H1 (cell line): ENCODE measurements at regions not wholly inside any gene's neighbourhood (a gene's known extent, or its start where the extent isn't known, plus 50 kb on each side); places are given as distances from the start of the nearest gene placed in this dataset.

ENCODE experiments used
- CTCF ChIA-PET: fragments of 300-600 bp; sonication (Branson Sonifier 250); formaldehyde crosslinking; loops from one replicate; lab custom pipeline; 2021; ENCODE audit not compliant: partially characterized antibody; lab: Charles Lee
- POLR2A ChIA-PET: fragments of 300-600 bp; sonication (Branson Sonifier 250); formaldehyde crosslinking; loops from one replicate; lab custom pipeline; 2021; ENCODE audit warnings: inconsistent platforms; ENCODE audit not compliant: partially characterized antibody; lab: Charles Lee
- DNase-seq, 2 experiments: peaks; one replicate each; pipeline versions ENCODE4 v3.0.0 to v3.0.0-alpha.2; 2010 to 2022; ENCODE audit warnings: low spot score in 2 of 2, low read depth in 1 of 2, mixed read lengths in 1 of 2
- FAIRE-seq: peaks from 2 replicates; lab custom pipeline; 2011; peaks lifted over from hg19 to GRCh38; lab: Jason Lieb, UNC
- H2AFZ ChIP-seq: 2 replicates; pipeline ENCODE4 v1.8.1; 2012; ENCODE audit warnings: low read length, inconsistent platforms
- H2AK5ac ChIP-seq: 2 replicates; pipeline ENCODE4 v1.6.1; 2013; ENCODE audit warnings: low read depth, low read length
- H2BK120ac ChIP-seq: replicated peaks from 2 replicates; pipeline ENCODE3; 2013; ENCODE audit warnings: low read depth, low read length, inconsistent platforms
- H2BK12ac ChIP-seq: 2 replicates; pipeline ENCODE4 v1.6.1; 2013; ENCODE audit warnings: low read depth, low read length
- H2BK15ac ChIP-seq: 2 replicates; pipeline ENCODE4 v1.6.1; 2013; ENCODE audit warnings: low read length
- H2BK20ac ChIP-seq: 2 replicates; pipeline ENCODE4 v1.6.1; 2013; ENCODE audit warnings: low read length
- H2BK5ac ChIP-seq: 2 replicates; pipeline ENCODE4 v1.6.1; 2013; ENCODE audit warnings: low read depth, low read length
- H3K14ac ChIP-seq: 2 replicates; pipeline ENCODE4 v1.6.1; 2013; ENCODE audit warnings: inconsistent platforms; ENCODE audit not compliant: insufficient read length
- H3K18ac ChIP-seq: 2 replicates; pipeline ENCODE4 v1.6.1; 2013; ENCODE audit warnings: low read length; ENCODE audit errors: extremely low read depth
- H3K23ac ChIP-seq: 2 replicates; pipeline ENCODE4 v1.6.1; 2013; ENCODE audit warnings: inconsistent platforms; ENCODE audit not compliant: insufficient read length
- H3K23me2 ChIP-seq: 2 replicates; pipeline ENCODE4 v1.6.1; 2013; ENCODE audit warnings: low read depth, low read length
- H3K27ac ChIP-seq: 2 replicates; pipeline ENCODE4 v1.6.1; 2011; ENCODE audit warnings: low read depth, low read length, inconsistent platforms
- H3K27me3 ChIP-seq, 4 experiments: replicated peaks in 1 of 4; 1 replicate in 1 of 4; 2 replicates in 3 of 4; pipeline versions ENCODE4 v1.6.1 to v1.8.1; 2011 to 2013; ENCODE audit warnings: low read length in 3 of 4, mild to moderate bottlenecking in 3 of 4, inconsistent platforms in 2 of 4, mixed read lengths in 2 of 4, moderate library complexity in 1 of 4; ENCODE audit not compliant: control insufficient read depth in 3 of 4, insufficient read depth in 3 of 4; ENCODE audit errors: extremely low read depth in 1 of 4
- H3K36me3 ChIP-seq, 4 experiments: 2 replicates each; pipeline versions ENCODE4 v1.6.1 to v1.8.1; 2011 to 2013; ENCODE audit warnings: mild to moderate bottlenecking in 4 of 4, low read length in 3 of 4, moderate library complexity in 2 of 4, control low read depth in 1 of 4, inconsistent platforms in 1 of 4; ENCODE audit not compliant: insufficient read depth in 4 of 4, control insufficient read depth in 2 of 4
- H3K4ac ChIP-seq: replicated peaks from 2 replicates; pipeline ENCODE3; 2013; ENCODE audit warnings: low read length, low read depth, mixed read lengths, inconsistent platforms; ENCODE audit not compliant: insufficient read length
- H3K4me1 ChIP-seq, 4 experiments: replicated peaks in 1 of 4; 1 replicate in 1 of 4; 2 replicates in 3 of 4; pipeline versions ENCODE4 v1.6.1 to v1.8.1; 2011 to 2013; ENCODE audit warnings: low read length in 3 of 4, inconsistent platforms in 2 of 4, mixed read lengths in 1 of 4; ENCODE audit not compliant: insufficient read depth in 4 of 4, control insufficient read depth in 3 of 4
- H3K4me2 ChIP-seq, 2 experiments: 2 replicates each; pipeline versions ENCODE4 v1.6.1 to v1.8.1; 2011 to 2013; ENCODE audit warnings: low read depth in 2 of 2, low read length in 2 of 2, control low read depth in 1 of 2, inconsistent platforms in 1 of 2, mild to moderate bottlenecking in 1 of 2; ENCODE audit not compliant: insufficient read depth in 1 of 2
- H3K4me3 ChIP-seq, 4 experiments: fragments of 200-600, 300-600 bp in 1 of 4; sonication (generic), shearing (Covaris generic), sonication (Bioruptor Twin) in 1 of 4; 2 replicates each; pipeline versions ENCODE4 v1.5.1 to v1.8.1; 2011 to 2016; ENCODE audit warnings: low read length in 4 of 4, low read depth in 3 of 4, control low read depth in 2 of 4, inconsistent platforms in 2 of 4, mild to moderate bottlenecking in 2 of 4, mixed read lengths in 1 of 4, moderate library complexity in 1 of 4; ENCODE audit not compliant: insufficient read depth in 2 of 4; ENCODE audit errors: extremely low read depth in 1 of 4
- H3K56ac ChIP-seq: replicated peaks from 2 replicates; pipeline ENCODE3; 2013; ENCODE audit warnings: low read depth, mild to moderate bottlenecking, mixed read lengths, low read length, inconsistent platforms; ENCODE audit not compliant: insufficient read length
- H3K79me1 ChIP-seq: 2 replicates; pipeline ENCODE4 v1.6.1; 2013; ENCODE audit warnings: low read depth, low read length, control low read depth
- H3K79me2 ChIP-seq, 2 experiments: 2 replicates each; pipeline versions ENCODE4 v1.6.1 to v1.8.1; 2012 to 2013; ENCODE audit warnings: low read length in 2 of 2, mild to moderate bottlenecking in 2 of 2, inconsistent platforms in 1 of 2; ENCODE audit not compliant: insufficient read depth in 2 of 2, control insufficient read depth in 1 of 2
- H3K9ac ChIP-seq, 4 experiments: replicated peaks in 1 of 4; 1 replicate in 1 of 4; 2 replicates in 3 of 4; pipeline versions ENCODE4 v1.6.1 to v1.8.1; 2011 to 2013; ENCODE audit warnings: low read depth in 3 of 4, low read length in 3 of 4, control low read depth in 2 of 4, mild to moderate bottlenecking in 2 of 4, moderate library complexity in 2 of 4, inconsistent platforms in 1 of 4; ENCODE audit errors: extremely low read depth in 1 of 4
- H3K9me3 ChIP-seq, 2 experiments: 2 replicates each; pipeline versions ENCODE4 v1.6.1 to v1.8.1; 2012 to 2013; ENCODE audit warnings: mild to moderate bottlenecking in 2 of 2, moderate library complexity in 2 of 2, control low read depth in 1 of 2, inconsistent platforms in 1 of 2, low read depth in 1 of 2, low read length in 1 of 2, mixed read lengths in 1 of 2; ENCODE audit not compliant: insufficient read depth in 2 of 2
- H4K20me1 ChIP-seq, 2 experiments: replicated peaks in 1 of 2; 2 replicates each; pipeline versions ENCODE3 to v1.8.1; 2011 to 2013; ENCODE audit warnings: inconsistent platforms in 2 of 2, low read length in 2 of 2, mild to moderate bottlenecking in 1 of 2; ENCODE audit not compliant: insufficient read depth in 2 of 2, control insufficient read depth in 1 of 2
- H4K5ac ChIP-seq: 2 replicates; pipeline ENCODE4 v1.6.1; 2013; ENCODE audit warnings: low read length, low read depth, mixed read lengths, inconsistent platforms; ENCODE audit not compliant: insufficient read length
- H4K8ac ChIP-seq: 2 replicates; pipeline ENCODE4 v1.8.0; 2013; ENCODE audit warnings: mild to moderate bottlenecking, moderate library complexity, low read length, inconsistent platforms; ENCODE audit not compliant: insufficient read depth; ENCODE audit errors: extremely low read depth
- H4K91ac ChIP-seq: replicated peaks from 2 replicates; pipeline ENCODE3; 2013; ENCODE audit warnings: low read length, mixed read lengths, inconsistent platforms; ENCODE audit not compliant: insufficient read length
- EP300 ChIP-seq, 2 experiments: IDR thresholded peaks; 1 replicate in 1 of 2; 2 replicates in 1 of 2; pipeline ENCODE4 v1.6.1; 2011 to 2012; ENCODE audit warnings: low read depth in 2 of 2, low read length in 2 of 2, mild to moderate bottlenecking in 2 of 2, borderline replicate concordance in 1 of 2, inconsistent platforms in 1 of 2, moderate library complexity in 1 of 2
- FOSL1 ChIP-seq: IDR thresholded peaks from 2 replicates; pipeline ENCODE4 v1.6.1; 2011; ENCODE audit warnings: mild to moderate bottlenecking, low read depth, low read length, moderate library complexity; ENCODE audit not compliant: insufficient read depth
- KDM5A ChIP-seq: fragments of 200-600 bp; IDR thresholded peaks from 2 replicates; pipeline ENCODE4 v1.7.1; 2012; ENCODE audit warnings: mild to moderate bottlenecking, low read length, inconsistent platforms, mixed read lengths
- POLR2AphosphoS5 ChIP-seq: IDR thresholded peaks from 2 replicates; pipeline ENCODE4 v1.6.1; 2011; ENCODE audit warnings: low read depth, low read length
- SAP30 ChIP-seq: fragments of 300-600 bp; sonication (generic); IDR thresholded peaks from 2 replicates; pipeline ENCODE4 v1.7.1; 2012; ENCODE audit warnings: low read length, moderate library complexity, mild to moderate bottlenecking, inconsistent platforms; ENCODE audit not compliant: insufficient read depth, insufficient replicate concordance
- WGBS, 2 experiments: shearing (Covaris generic) in 1 of 2; methylation state at CpG; one replicate each; pipeline versions ENCODE4 v1.1.6 to v1.1.7; 2013 to 2015; ENCODE audit warnings: low lambda C conversion rate in 2 of 2, mixed read lengths in 2 of 2, inconsistent platforms in 1 of 2, low coverage in 1 of 2, missing lambda C conversion rate in 1 of 2; ENCODE audit not compliant: insufficient replicate concordance in 2 of 2, insufficient coverage in 1 of 2, insufficient read length in 1 of 2; ENCODE audit errors: extremely low coverage in 1 of 2, missing lambda C conversion rate in 1 of 2; 5-methylcytosine and 5-hydroxymethylcytosine counted together

DNA sequence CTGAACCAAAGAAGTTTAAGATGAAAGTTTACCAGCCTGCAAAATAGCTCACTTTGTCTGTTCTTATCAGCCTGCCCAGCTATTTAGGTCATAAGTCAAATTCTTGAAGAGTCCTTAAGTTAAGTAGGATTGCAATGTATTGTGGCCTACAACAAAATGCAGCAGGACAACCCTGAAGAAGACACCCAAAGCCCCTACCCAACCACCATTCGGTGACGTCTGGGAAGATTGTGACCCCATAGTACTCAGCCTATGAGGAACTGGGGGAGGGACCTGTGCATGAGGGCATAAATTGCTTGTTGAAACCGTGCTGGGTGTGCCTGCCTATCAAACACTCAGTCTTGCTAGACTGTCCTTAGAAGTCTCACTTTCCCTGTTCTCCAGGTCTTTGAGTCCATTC is 50.5 kb upstream of the FDX1 start:
- Histone ChIP-seq H4K20me1 (no peaks in the 10 kb centered on the region), H3K4ac (no peak overlapping the region), H3K36me3 (no peaks in the 10 kb centered on the region), H2BK5ac (no peak overlapping the region), H2BK120ac (no peak overlapping the region), H4K5ac (no peak overlapping the region), H2BK20ac (no peak overlapping the region), H3K4me3 (no peak overlapping the region), H3K79me2 (no peaks in the 10 kb centered on the region), H3K27ac (no peak overlapping the region), H3K23ac (no peak overlapping the region), H3K23me2 (no peaks in the 10 kb centered on the region), H4K91ac (no peak overlapping the region), H2BK12ac (no peak overlapping the region), H2BK15ac (no peak overlapping the region), H3K9me3 (no peaks in the 10 kb centered on the region), H3K27me3 (no peaks in the 10 kb centered on the region), H3K4me2 (no peak overlapping the region), H3K18ac (no peak overlapping the region), H2AK5ac (no peak overlapping the region), H3K56ac (no peak overlapping the region), H4K8ac (no peak overlapping the region), H3K4me1 (no peaks in the 10 kb centered on the region), H2AFZ (no peak overlapping the region), H3K14ac (no peak overlapping the region), H3K9ac (no peak overlapping the region), H3K79me1 (no peaks in the 10 kb centered on the region)
- no peak for FAIRE-seq
- 91% methylated on average over 3 of the region's 3 CpGs; no CpG with 5 or more reads in 1 of the 2 experiments for WGBS, 2 experiments
- DNase-seq = no peak
- ChIA-PET CTCF (no interaction called here), POLR2A (no interaction called here)
- TF ChIP-seq FOSL1 (no peak), POLR2AphosphoS5 (no peak), KDM5A (no peak), SAP30 (no peak), EP300 (IDR thresholded peaks at IDR 0.05; ENCODE audit: borderline replicate concordance in 1 of 2, low read depth in 2 of 2, low read length in 2 of 2) (no peak)
